ENCODE measurements at regions not wholly inside any gene's neighbourhood (a gene's known extent, or its start where the extent isn't known, plus 50 kb on each side); places are given as distances from the start of the nearest gene placed in this dataset.

GRCh38 chr16:73483934-73484711 is 436.2 kb upstream of the ZFHX3 start:
- no peak overlapping the region for H3K4me3 ChIP-seq (ENCODE audit: low read depth, low read length)

DNA sequence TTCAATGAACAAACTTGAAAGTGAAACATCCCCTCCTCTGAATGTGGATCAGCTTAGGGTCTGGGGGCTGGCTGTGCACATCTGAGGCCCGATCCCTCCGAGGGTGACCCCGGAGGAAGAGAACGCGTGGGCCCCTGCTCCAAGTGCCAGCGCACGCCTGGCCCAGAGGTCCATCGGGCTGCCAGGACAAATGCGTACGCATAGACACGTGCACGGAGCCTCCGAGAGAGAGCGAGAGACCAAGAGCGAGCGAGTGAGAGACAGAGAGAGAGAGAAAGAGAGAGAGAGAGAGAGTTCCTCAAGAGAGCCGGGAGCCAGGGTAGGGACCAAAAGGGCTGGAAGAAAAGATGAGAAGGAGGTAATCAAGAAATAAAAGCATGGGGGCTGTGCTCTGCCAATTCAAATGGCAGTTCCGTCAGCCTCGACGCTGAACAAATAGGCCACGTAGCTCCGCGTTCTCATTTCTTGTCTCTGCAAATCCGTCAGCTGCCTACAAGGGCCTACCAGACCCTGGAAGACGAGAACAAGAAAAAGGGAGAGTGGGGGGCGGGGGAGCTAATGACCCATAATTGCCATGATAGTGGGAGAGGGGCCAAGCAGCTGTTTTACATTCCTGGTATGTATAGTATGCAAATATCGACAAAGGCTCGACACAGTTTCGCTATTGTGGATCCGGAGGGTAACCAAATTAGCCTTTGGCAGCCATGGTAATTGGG is 435.3 kb upstream of the ZFHX3 start:
- no peak overlapping the region for H3K4me3 ChIP-seq (ENCODE audit: low read depth, low read length)
- no peak for TF ChIP-seq CTCF (IDR thresholded peaks at IDR 0.05; ENCODE audit: low read depth, low read length)

More at GRCh38 chr16:73483934-73484711, 436.2 kb upstream of the ZFHX3 start:
- no peak for TF ChIP-seq CTCF (IDR thresholded peaks at IDR 0.05; ENCODE audit: low read depth, low read length)

DNA sequence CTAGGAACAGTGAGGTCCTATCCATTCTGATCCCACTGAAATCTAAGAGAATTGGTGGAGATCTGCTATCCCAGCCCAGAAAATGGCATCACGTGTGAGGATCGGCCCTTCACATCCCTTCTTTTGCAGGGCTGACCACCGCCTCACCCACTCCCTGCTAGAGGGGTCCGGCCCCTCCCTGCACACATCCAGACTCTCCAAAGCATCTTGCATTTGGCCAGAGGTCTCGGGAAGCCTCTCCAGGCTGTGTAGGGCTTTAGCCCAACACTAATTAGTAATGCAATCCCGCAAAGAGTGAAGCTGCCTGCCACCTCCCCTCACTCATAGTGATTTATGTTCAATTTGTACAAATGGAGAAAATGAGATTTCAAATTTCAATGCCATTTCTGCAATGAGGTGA is 434.4 kb upstream of the ZFHX3 start:
- no peak overlapping the region for H3K4me3 ChIP-seq (ENCODE audit: low read depth, low read length)
- no peak for TF ChIP-seq CTCF (IDR thresholded peaks at IDR 0.05; ENCODE audit: low read depth, low read length)

DNA sequence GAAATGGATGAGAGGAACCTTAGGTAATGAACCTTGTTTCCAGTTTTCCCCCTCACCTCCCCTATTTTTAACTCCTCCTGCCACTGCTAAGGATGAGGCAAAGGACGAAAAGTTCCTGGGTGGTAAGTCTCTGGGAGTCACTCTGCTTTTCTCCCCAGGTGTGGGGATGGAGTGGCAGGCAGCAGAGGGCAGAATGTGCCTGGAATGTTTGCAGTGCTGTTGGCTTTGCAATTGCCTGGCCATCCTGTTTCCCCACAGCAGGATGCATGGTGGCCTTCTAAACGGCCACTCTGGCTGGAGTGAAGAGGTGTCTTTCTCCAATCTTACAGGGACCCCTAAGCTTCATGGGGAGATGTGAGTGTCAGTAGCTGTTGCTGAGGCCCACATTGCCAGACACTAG is 432.5 kb upstream of the ZFHX3 start:
- TF ChIP-seq CTCF (IDR thresholded peaks at IDR 0.05; ENCODE audit: low read depth, low read length): no peak

DNA sequence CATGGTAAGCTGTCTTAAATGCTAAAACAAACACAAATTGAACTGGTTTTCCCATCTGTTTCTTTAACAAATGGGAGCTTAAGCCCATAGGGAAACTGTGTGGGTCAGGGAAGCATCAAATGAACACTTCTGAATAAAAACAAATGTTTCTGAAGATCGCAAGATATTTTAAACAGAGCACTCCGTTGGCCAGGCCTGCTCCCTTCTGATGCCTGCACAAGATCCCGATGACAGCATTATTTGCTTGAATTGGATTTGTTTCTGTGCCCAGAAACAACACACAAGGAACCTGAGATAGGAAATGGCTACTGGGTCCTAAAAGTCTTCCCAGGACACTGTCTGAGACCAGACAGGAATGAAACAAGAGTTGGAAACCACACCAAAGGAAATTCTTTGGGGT is 425.8 kb upstream of the ZFHX3 start:
- no peak for TF ChIP-seq CTCF (IDR thresholded peaks at IDR 0.05; ENCODE audit: low read depth, low read length)

More for the DNA sequence above, 432.5 kb upstream of the ZFHX3 start:
- no peak overlapping the region for H3K4me3 ChIP-seq (ENCODE audit: low read depth, low read length)

GRCh38 chr16:73464834-73465233 is 416.9 kb upstream of the ZFHX3 start:
- no peak for TF ChIP-seq CTCF (IDR thresholded peaks at IDR 0.05; ENCODE audit: low read depth, low read length)
- H3K4me3 ChIP-seq (ENCODE audit: low read depth, low read length): no peak overlapping the region

More for the DNA sequence above, 425.8 kb upstream of the ZFHX3 start:
- H3K4me3 ChIP-seq (ENCODE audit: low read depth, low read length): no peak overlapping the region

- TF ChIP-seq CTCF (IDR thresholded peaks at IDR 0.05; ENCODE audit: low read depth, low read length): no peak
Observed at GRCh38 chr16:73459586-73459985, 411.7 kb upstream of the ZFHX3 start.

More at GRCh38 chr16:73459586-73459985, 411.7 kb upstream of the ZFHX3 start:
- H3K4me3 ChIP-seq (ENCODE audit: low read depth, low read length): no peak overlapping the region

Data from WI38 (cell line).